GM12892 (cell line): ENCODE measurements at regions not wholly inside any gene's neighbourhood (a gene's known extent, or its start where the extent isn't known, plus 50 kb on each side); places are given as distances from the start of the nearest gene placed in this dataset.

Source experiments
- POLR2A ChIP-seq: IDR thresholded peaks from 2 replicates; pipeline ENCODE4 v1.6.1; 2011; ENCODE audit warnings: low read depth, low read length, control low read depth
- POLR2AphosphoS5 ChIP-seq: IDR thresholded peaks from 2 replicates; pipeline ENCODE4 v1.6.1; 2011; ENCODE audit warnings: low read depth, low read length, control low read depth
- TAF1 ChIP-seq: IDR thresholded peaks from 2 replicates; pipeline ENCODE4 v1.6.1; 2011; ENCODE audit warnings: low read depth, mild to moderate bottlenecking, control low read depth, low read length, borderline replicate concordance

DNA sequence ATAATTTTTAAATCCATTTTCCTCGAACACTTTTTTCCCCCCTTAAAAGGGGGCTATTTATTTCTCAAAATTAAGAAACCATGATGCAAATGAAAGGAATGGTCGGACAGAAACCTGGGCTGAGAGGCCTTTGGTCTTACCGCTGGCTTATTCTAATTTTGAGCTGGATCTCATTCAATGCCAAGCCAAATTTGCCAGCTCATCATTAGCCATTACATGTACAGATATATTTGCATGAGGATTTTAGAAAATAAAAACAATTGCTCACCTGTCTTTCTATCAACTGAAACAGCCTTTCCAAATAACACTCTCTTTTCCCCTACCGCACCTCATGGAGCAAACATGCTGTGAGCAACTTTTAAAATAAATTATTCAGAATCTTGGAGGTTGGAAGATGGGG, 219.5 kb upstream of the DTNBP1 start:
- TF ChIP-seq POLR2AphosphoS5 (no peak), POLR2A (no peak), TAF1 (no peak)
